SK-N-SH (cell line): ENCODE measurements at regions not wholly inside any gene's neighbourhood (a gene's known extent, or its start where the extent isn't known, plus 50 kb on each side); places are given as distances from the start of the nearest gene placed in this dataset.

Experiments used
- CTCF ChIA-PET: fragments of 300-600, 350-600 bp; formaldehyde crosslinking; extraction: SDS; loops from one replicate; lab custom pipeline; 2021; lab: Yijun Ruan, JAX
- POLR2A ChIA-PET: fragments of 350-600 bp; sonication (Branson Sonifier 250); formaldehyde crosslinking; extraction: SDS; loops from one replicate; lab custom pipeline; 2020; ENCODE audit warnings: antibody characterized with exemption, inconsistent platforms; lab: Yijun Ruan, JAX
- DNase-seq: peaks from one replicate; pipeline ENCODE4 v3.0.0; 2012
- H2AFZ ChIP-seq: fragments of 200-600 bp; sonication (generic); 2 replicates; pipeline ENCODE4 v1.8.1; 2016; ENCODE audit warnings: antibody characterized with exemption, mild to moderate bottlenecking, low read depth
- H3F3A ChIP-seq: fragments of 200-600 bp; sonication (generic); replicated peaks from 2 replicates; pipeline ENCODE3; 2016; ENCODE audit warnings: antibody characterized with exemption, mild to moderate bottlenecking; ENCODE audit not compliant: insufficient read depth
- H3K27ac ChIP-seq, 2 experiments: fragments of 200-500 bp in 1 of 2; fragments of 200-600 bp in 1 of 2; sonication (Bioruptor generic) in 1 of 2; sonication (generic), shearing (Covaris generic) in 1 of 2; 2 replicates each; pipeline versions ENCODE4 v1.5.1 to v1.6.1; 2014 to 2016; ENCODE audit warnings: low read depth in 2 of 2, inconsistent platforms in 1 of 2, low read length in 1 of 2, mild to moderate bottlenecking in 1 of 2, mixed read lengths in 1 of 2
- H3K27me3 ChIP-seq: fragments of 200-600 bp; sonication (generic), shearing (Covaris generic); 2 replicates; pipeline ENCODE4 v1.6.1; 2016; ENCODE audit warnings: mixed run types; ENCODE audit not compliant: insufficient read depth
- H3K36me3 ChIP-seq, 2 experiments: fragments of 200-500 bp in 1 of 2; fragments of 200-600 bp in 1 of 2; sonication (Bioruptor generic) in 1 of 2; sonication (generic) in 1 of 2; replicated peaks in 1 of 2; 2 replicates each; pipeline versions ENCODE3 to v1.5.1; 2014 to 2016; ENCODE audit warnings: low read length in 1 of 2, mild to moderate bottlenecking in 1 of 2; ENCODE audit not compliant: insufficient read depth in 2 of 2, control insufficient read depth in 1 of 2
- H3K4me1 ChIP-seq, 2 experiments: fragments of 200-500 bp in 1 of 2; fragments of 200-600 bp in 1 of 2; sonication (Bioruptor generic) in 1 of 2; sonication (generic), shearing (Covaris generic) in 1 of 2; 2 replicates each; pipeline versions ENCODE4 v1.5.1 to v1.6.1; 2014 to 2016; ENCODE audit warnings: low read depth in 1 of 2, low read length in 1 of 2, mixed run types in 1 of 2; ENCODE audit not compliant: insufficient read depth in 2 of 2, control insufficient read depth in 1 of 2
- H3K4me2 ChIP-seq: fragments of 200-600 bp; sonication (generic), shearing (Covaris generic); 2 replicates; pipeline ENCODE4 v1.6.1; 2017; ENCODE audit warnings: mixed run types
- H3K4me3 ChIP-seq, 2 experiments: fragments of 200-500 bp in 1 of 2; fragments of 200-600 bp in 1 of 2; sonication (Bioruptor generic) in 1 of 2; sonication (generic), shearing (Covaris generic) in 1 of 2; 2 replicates each; pipeline versions ENCODE4 v1.5.1 to v1.8.1; 2014 to 2016; ENCODE audit warnings: low read depth in 2 of 2, inconsistent platforms in 1 of 2, low read length in 1 of 2, mild to moderate bottlenecking in 1 of 2, mixed read lengths in 1 of 2, moderate library complexity in 1 of 2
- H3K79me2 ChIP-seq: fragments of 200-600 bp; sonication (generic); 2 replicates; pipeline ENCODE4 v1.8.1; 2017; ENCODE audit warnings: mild to moderate bottlenecking; ENCODE audit not compliant: insufficient read depth
- H3K9ac ChIP-seq: fragments of 200-600 bp; sonication (generic); 2 replicates; pipeline ENCODE4 v1.6.1; 2017; ENCODE audit warnings: mixed run types
- H3K9me2 ChIP-seq: fragments of 200-600 bp; sonication (generic); 2 replicates; pipeline ENCODE4 v1.6.1; 2017; ENCODE audit warnings: mixed run types
- H3K9me3 ChIP-seq: fragments of 200-600 bp; sonication (generic); 2 replicates; pipeline ENCODE4 v1.6.1; 2017; ENCODE audit warnings: mixed run types, mild to moderate bottlenecking, moderate library complexity
- H4K20me1 ChIP-seq: fragments of 200-600 bp; sonication (generic); 2 replicates; pipeline ENCODE4 v1.6.1; 2017; ENCODE audit warnings: mild to moderate bottlenecking, mixed run types; ENCODE audit not compliant: insufficient read depth
- FOSL2 ChIP-seq: IDR thresholded peaks from 2 replicates; pipeline ENCODE4 v1.4.0; 2012; ENCODE audit warnings: low read depth, mild to moderate bottlenecking, moderate library complexity, borderline replicate concordance
- FOXJ3 ChIP-seq: sonication (generic); formaldehyde crosslinking; IDR thresholded peaks from 2 replicates; pipeline ENCODE4 v1.5.1; 2020; ENCODE audit warnings: mild to moderate bottlenecking, missing genetic modification reagents
- FOXM1 ChIP-seq: IDR thresholded peaks from 2 replicates; pipeline ENCODE4 v1.4.0; 2012; ENCODE audit warnings: low read depth, mild to moderate bottlenecking
- GABPA ChIP-seq: IDR thresholded peaks from 2 replicates; pipeline ENCODE4 v1.4.0; 2012; ENCODE audit warnings: low read depth, mild to moderate bottlenecking
- GATA2 ChIP-seq: sonication (generic); formaldehyde crosslinking; IDR thresholded peaks from 2 replicates; pipeline ENCODE4 v1.5.0; 2020; ENCODE audit warnings: mild to moderate bottlenecking, missing genetic modification reagents
- IRF3 ChIP-seq: fragments of 150-350 bp; IDR thresholded peaks from 2 replicates; pipeline ENCODE4 v1.6.1; 2016; ENCODE audit warnings: mild to moderate bottlenecking, low read depth, low read length
- JUND ChIP-seq: IDR thresholded peaks from 2 replicates; pipeline ENCODE4 v1.4.0; 2012
- MEF2A ChIP-seq: IDR thresholded peaks from 2 replicates; pipeline ENCODE4 v1.4.0; 2012; ENCODE audit warnings: low read depth, borderline replicate concordance
- MXI1 ChIP-seq: IDR thresholded peaks from 2 replicates; pipeline ENCODE4 v1.6.1; 2012; ENCODE audit warnings: mild to moderate bottlenecking, low read depth, low read length, improper control_type of control experiment
- PBX3 ChIP-seq: IDR thresholded peaks from 2 replicates; pipeline ENCODE4; 2012
- RAD21 ChIP-seq: IDR thresholded peaks from 2 replicates; pipeline ENCODE4 v1.6.1; 2012; ENCODE audit warnings: mild to moderate bottlenecking, low read length
- RCOR1 ChIP-seq: fragments of 150-350 bp; IDR thresholded peaks from 2 replicates; pipeline ENCODE4 v1.6.1; 2017; ENCODE audit warnings: antibody characterized with exemption, low read length
- REST ChIP-seq: IDR thresholded peaks from 2 replicates; pipeline ENCODE4 v1.6.1; 2012; ENCODE audit warnings: mild to moderate bottlenecking, low read depth, low read length, moderate library complexity
- RFX5 ChIP-seq: IDR thresholded peaks from 2 replicates; pipeline ENCODE4 v1.6.1; 2012; ENCODE audit warnings: mild to moderate bottlenecking, improper control_type of control experiment, low read length
- RXRA ChIP-seq: IDR thresholded peaks from 2 replicates; pipeline ENCODE4 v1.4.0; 2012; ENCODE audit warnings: low read depth, mild to moderate bottlenecking, borderline replicate concordance
- SIN3A ChIP-seq: IDR thresholded peaks from 2 replicates; pipeline ENCODE4 v1.6.1; 2012; ENCODE audit warnings: low read depth, mild to moderate bottlenecking, low read length, moderate library complexity, borderline replicate concordance
- TAF1 ChIP-seq: IDR thresholded peaks from 2 replicates; pipeline ENCODE4 v1.6.1; 2012; ENCODE audit warnings: low read depth, mild to moderate bottlenecking, low read length, moderate library complexity, borderline replicate concordance
- USF1 ChIP-seq: IDR thresholded peaks from 2 replicates; pipeline ENCODE4 v1.4.0; 2012; ENCODE audit warnings: low read depth, borderline replicate concordance
- YY1 ChIP-seq: IDR thresholded peaks from 2 replicates; pipeline ENCODE4 v1.4.0; 2012; ENCODE audit warnings: low read depth, mild to moderate bottlenecking
- ZBTB33 ChIP-seq: IDR thresholded peaks from 2 replicates; pipeline ENCODE4 v1.4.0; 2012; ENCODE audit warnings: low read depth, borderline replicate concordance
- WGBS: methylation state at CpG from one replicate; pipeline ENCODE4 v1.1.6; 2017; ENCODE audit warnings: low lambda C conversion rate; 5-methylcytosine and 5-hydroxymethylcytosine counted together

- ChIA-PET CTCF (interaction anchor here (1.2 kb wide), 1 partner anchor 12 kb away, joined by 6 read pairs; no protein-coding TSS in a partner anchor), POLR2A (no interaction called here)
- H3F3A ChIP-seq, result peaks cover 24% of the 10 kb centered on the region
- H3K27ac ChIP-seq, result no peak overlapping the region
- H3K4me3 ChIP-seq, result no peak overlapping the region
- no peak for DNase-seq
- peaks cover 0 to 7% of the 10 kb centered on the region in 2 experiments; a peak in 3 of 4 replicates for H3K4me1 ChIP-seq
- H3K9me3 ChIP-seq, result 0 out of 2 replicates have a peak, but pooled peaks cover 15% of the 10 kb centered on the region
- no peaks in the 10 kb centered on the region for H3K79me2 ChIP-seq
- H2AFZ ChIP-seq, result no peak overlapping the region; the same call in 1 of the 2 replicates
- H3K9ac ChIP-seq, result no peak overlapping the region
- 70% methylated on average over 8 of the region's 8 CpGs for WGBS
- H3K9me2 ChIP-seq, result no peaks in the 10 kb centered on the region
- no peaks in the 10 kb centered on the region for H4K20me1 ChIP-seq
- H3K36me3 ChIP-seq, result peaks cover 0 to 5% of the 10 kb centered on the region in 2 experiments
- TF ChIP-seq GATA2 (CRISPR knock-in tag), result no peak
- TF ChIP-seq REST, result no peak
- no peak for TF ChIP-seq RFX5
- no peak for TF ChIP-seq MXI1
- no peak for TF ChIP-seq IRF3
- TF ChIP-seq FOSL2, result no peak
- no peak for TF ChIP-seq GABPA
- no peak for TF ChIP-seq USF1
- TF ChIP-seq JUND, result no peak
- no peak for TF ChIP-seq RXRA
- no peak for TF ChIP-seq RCOR1
- no peak for TF ChIP-seq ZBTB33
- TF ChIP-seq PBX3, result no peak
- no peak for TF ChIP-seq SIN3A
- TF ChIP-seq MEF2A, result no peak
- TF ChIP-seq FOXJ3 (CRISPR knock-in tag), result no peak
- TF ChIP-seq TAF1, result no peak
- TF ChIP-seq YY1, result no peak
- TF ChIP-seq RAD21, result no peak
- no peak for TF ChIP-seq FOXM1
- TF ChIP-seq, all 33 proteins: peak for 0
- H3K4me2 ChIP-seq, result no peak overlapping the region
- no peaks in the 10 kb centered on the region for H3K27me3 ChIP-seq
These were observed 126.5 kb downstream of the ADSS2 start for GRCh38 chr1:244325056-244325758.
